ENCODE measurements at regions not wholly inside any gene's neighbourhood (a gene's known extent, or its start where the extent isn't known, plus 50 kb on each side); places are given as distances from the start of the nearest gene placed in this dataset.

DNA sequence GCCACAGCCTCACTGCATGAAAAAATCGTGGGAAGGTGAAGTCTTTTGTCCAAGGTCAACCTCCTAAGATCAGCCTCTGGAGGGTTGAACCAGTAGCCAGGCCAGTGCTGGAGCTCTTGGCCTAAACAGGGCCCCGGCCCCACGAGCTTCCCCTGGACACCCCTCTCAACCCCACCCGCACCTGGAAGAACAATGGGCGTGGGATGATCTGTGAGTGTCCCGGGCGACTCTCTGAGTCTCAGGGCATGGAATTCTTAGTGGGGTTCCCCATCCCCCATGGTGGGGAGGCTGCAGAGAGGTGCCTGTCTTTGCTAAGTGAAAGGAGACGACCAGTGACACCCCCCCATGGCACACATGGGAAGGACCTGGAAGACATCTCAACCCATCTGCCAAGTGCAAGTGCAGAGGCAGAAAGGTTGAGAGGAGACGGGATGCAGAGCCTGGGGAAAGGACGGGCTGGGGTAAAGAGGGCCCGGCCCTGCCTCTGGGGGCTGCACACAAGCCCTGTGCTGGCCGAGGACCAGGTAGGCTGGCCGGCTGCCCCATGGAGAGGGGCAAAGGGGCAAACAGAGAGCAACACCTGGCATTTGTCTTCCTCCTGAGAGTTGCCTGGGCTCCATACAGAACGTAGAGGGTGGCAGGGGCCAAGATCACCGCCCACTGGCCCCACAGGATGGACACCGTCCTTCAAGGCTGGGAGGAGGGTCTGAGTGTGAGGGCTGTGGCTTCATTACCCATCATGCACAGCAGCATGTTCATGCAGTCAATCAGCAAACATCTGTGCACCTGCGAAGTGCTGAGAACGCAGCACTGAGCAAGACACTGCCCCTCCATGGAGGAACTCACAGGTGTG, 163.0 kb upstream of the PPP2R2D start:
- ATAC-seq = no peak
- Histone ChIP-seq H3K9me3 (ENCODE audit: low read length) (peaks cover under 1% of the 10 kb centered on the region; the same call in 1 of the 2 replicates), H3K27ac (ENCODE audit: extremely low read length, insufficient read depth, low read length) (no peak overlapping the region), H2AFZ (ENCODE audit: low read length) (no peak overlapping the region), H3K27me3 (ENCODE audit: control insufficient read depth in 1 of 2, insufficient read depth in 2 of 2, low read length in 2 of 2) (no peaks in the 10 kb centered on the region), H3K4me2 (ENCODE audit: low read depth, low read length) (no peak overlapping the region), H3K79me2 (ENCODE audit: insufficient read depth, low read length) (no peaks in the 10 kb centered on the region), H3K4me3 (replicated peaks in 1 of 3; ENCODE audit: insufficient read depth in 1 of 3, low read depth in 2 of 3, low read length in 3 of 3) (no peak overlapping the region), H4K20me1 (ENCODE audit: insufficient read depth, low read length) (no peaks in the 10 kb centered on the region), H3K9ac (ENCODE audit: insufficient read depth, low read depth, low read length) (no peak overlapping the region), H3K36me3 (replicated peaks in 1 of 2; ENCODE audit: control insufficient read depth in 1 of 2, insufficient read depth in 2 of 2, low read length in 2 of 2) (no peaks in the 10 kb centered on the region), H3K4me1 (ENCODE audit: insufficient read depth, low read length) (no peaks in the 10 kb centered on the region)
- ChIA-PET POLR2A (no interaction called here), CTCF (ENCODE audit: low intra/inter-chr PET ratio, low total read pairs) (no interaction called here)
- TF ChIP-seq, protein P1, sequence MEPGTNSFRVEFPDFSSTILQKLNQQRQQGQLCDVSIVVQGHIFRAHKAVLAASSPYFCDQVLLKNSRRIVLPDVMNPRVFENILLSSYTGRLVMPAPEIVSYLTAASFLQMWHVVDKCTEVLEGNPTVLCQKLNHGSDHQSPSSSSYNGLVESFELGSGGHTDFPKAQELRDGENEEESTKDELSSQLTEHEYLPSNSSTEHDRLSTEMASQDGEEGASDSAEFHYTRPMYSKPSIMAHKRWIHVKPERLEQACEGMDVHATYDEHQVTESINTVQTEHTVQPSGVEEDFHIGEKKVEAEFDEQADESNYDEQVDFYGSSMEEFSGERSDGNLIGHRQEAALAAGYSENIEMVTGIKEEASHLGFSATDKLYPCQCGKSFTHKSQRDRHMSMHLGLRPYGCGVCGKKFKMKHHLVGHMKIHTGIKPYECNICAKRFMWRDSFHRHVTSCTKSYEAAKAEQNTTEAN (CRISPR knock-in tag; conservative IDR thresholded peaks at IDR 0.05) = no peak
- no peak for TF ChIP-seq HNRNPL (IDR thresholded peaks at IDR 0.05; ENCODE audit: low read depth, low read length)
- TF ChIP-seq, protein P2, sequence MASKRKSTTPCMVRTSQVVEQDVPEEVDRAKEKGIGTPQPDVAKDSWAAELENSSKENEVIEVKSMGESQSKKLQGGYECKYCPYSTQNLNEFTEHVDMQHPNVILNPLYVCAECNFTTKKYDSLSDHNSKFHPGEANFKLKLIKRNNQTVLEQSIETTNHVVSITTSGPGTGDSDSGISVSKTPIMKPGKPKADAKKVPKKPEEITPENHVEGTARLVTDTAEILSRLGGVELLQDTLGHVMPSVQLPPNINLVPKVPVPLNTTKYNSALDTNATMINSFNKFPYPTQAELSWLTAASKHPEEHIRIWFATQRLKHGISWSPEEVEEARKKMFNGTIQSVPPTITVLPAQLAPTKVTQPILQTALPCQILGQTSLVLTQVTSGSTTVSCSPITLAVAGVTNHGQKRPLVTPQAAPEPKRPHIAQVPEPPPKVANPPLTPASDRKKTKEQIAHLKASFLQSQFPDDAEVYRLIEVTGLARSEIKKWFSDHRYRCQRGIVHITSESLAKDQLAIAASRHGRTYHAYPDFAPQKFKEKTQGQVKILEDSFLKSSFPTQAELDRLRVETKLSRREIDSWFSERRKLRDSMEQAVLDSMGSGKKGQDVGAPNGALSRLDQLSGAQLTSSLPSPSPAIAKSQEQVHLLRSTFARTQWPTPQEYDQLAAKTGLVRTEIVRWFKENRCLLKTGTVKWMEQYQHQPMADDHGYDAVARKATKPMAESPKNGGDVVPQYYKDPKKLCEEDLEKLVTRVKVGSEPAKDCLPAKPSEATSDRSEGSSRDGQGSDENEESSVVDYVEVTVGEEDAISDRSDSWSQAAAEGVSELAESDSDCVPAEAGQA (IDR thresholded peaks at IDR 0.05; ENCODE audit: low read depth) = no peak
- TF ChIP-seq, protein P2 (CRISPR knock-in tag; IDR thresholded peaks at IDR 0.05; ENCODE audit: borderline replicate concordance) = no peak
- TF ChIP-seq, protein P3, sequence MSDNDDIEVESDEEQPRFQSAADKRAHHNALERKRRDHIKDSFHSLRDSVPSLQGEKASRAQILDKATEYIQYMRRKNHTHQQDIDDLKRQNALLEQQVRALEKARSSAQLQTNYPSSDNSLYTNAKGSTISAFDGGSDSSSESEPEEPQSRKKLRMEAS (IDR thresholded peaks at IDR 0.05) = no peak
- no peak for TF ChIP-seq ETV6 (CRISPR knock-in tag; conservative IDR thresholded peaks at IDR 0.05)
- TF ChIP-seq ZNF891 (CRISPR knock-in tag; IDR thresholded peaks at IDR 0.05) = no peak
- no peak for TF ChIP-seq ZNF224 (CRISPR knock-in tag; IDR thresholded peaks at IDR 0.05)
- TF ChIP-seq PHF5A (CRISPR knock-in tag; IDR thresholded peaks at IDR 0.05; ENCODE audit: low read depth, unreplicated experiment) = no peak
- TF ChIP-seq ZBTB20 (CRISPR knock-in tag; IDR thresholded peaks at IDR 0.05; ENCODE audit: borderline replicate concordance, low read depth) = no peak
- TF ChIP-seq ZNF382 (CRISPR knock-in tag; IDR thresholded peaks at IDR 0.05; ENCODE audit: borderline replicate concordance) = no peak
- no peak for TF ChIP-seq SMAD3 (CRISPR knock-in tag; IDR thresholded peaks at IDR 0.05)
- TF ChIP-seq NR2C2 (CRISPR knock-in tag; IDR thresholded peaks at IDR 0.05; ENCODE audit: borderline replicate concordance) = no peak
- TF ChIP-seq FOXK1 (CRISPR knock-in tag; IDR thresholded peaks at IDR 0.05; ENCODE audit: borderline replicate concordance, low read depth) = no peak
- TF ChIP-seq MYC (CRISPR knock-in tag; IDR thresholded peaks at IDR 0.05; ENCODE audit: borderline replicate concordance) = no peak
- no peak for TF ChIP-seq ZNF34 (CRISPR knock-in tag; IDR thresholded peaks at IDR 0.05; ENCODE audit: borderline replicate concordance)
- DNase-seq (ENCODE audit: low spot score) = no peak
- no peak for FAIRE-seq
- in situ Hi-C loops (cut with HindIII; ENCODE audit: extremely low pct_ligation_motif_present, low pct_unique_long_range_greater_than_20kb) = no loop called here
- WGBS (ENCODE audit: low lambda C conversion rate) = 25% methylated on average over 6 of the region's 18 CpGs
- intact Hi-C loops (cut with micrococcal nuclease; ENCODE audit: unreplicated experiment) = no loop called here
- BruUV-seq (replicated peaks) = no TSS peak
